ENCODE measurements at regions not wholly inside any gene's neighbourhood (a gene's known extent, or its start where the extent isn't known, plus 50 kb on each side); places are given as distances from the start of the nearest gene placed in this dataset.

GRCh38 chr11:57124505-57124904 lies 57.2 kb upstream of the LRRC55 start:
- DNase-seq, result no peak
- Histone ChIP-seq H3K4me3 (ENCODE audit: low read depth, low read length) (no peak overlapping the region), H3K27me3 (ENCODE audit: control insufficient read depth, insufficient read depth, low read length) (peaks cover 7% of the 10 kb centered on the region), H3K27ac (ENCODE audit: insufficient read depth, low read length, poor library complexity, severe bottlenecking) (no peak overlapping the region), H3K4me1 (ENCODE audit: control insufficient read depth, insufficient read depth, low read length, poor library complexity, severe bottlenecking) (no peaks in the 10 kb centered on the region), H3K36me3 (ENCODE audit: control insufficient read depth, insufficient read depth, low read length) (no peaks in the 10 kb centered on the region), H3K9me3 (ENCODE audit: control insufficient read depth in 2 of 2, low read length in 2 of 2) (no peaks in the 10 kb centered on the region)
- ATAC-seq (ENCODE audit: low read depth in 2 of 2), result no peak
- H3K4me3 Mint-ChIP-seq, result no peak overlapping the region
- peaks cover 11% of the 10 kb centered on the region for H3K27me3 Mint-ChIP-seq
- peaks cover 0 to 3% (median 0%) of the 10 kb centered on the region in 7 donors for H3K9me3 Mint-ChIP-seq
- no peaks in the 10 kb centered on the region for H3K4me1 Mint-ChIP-seq
- no peak overlapping the region for H3K27ac Mint-ChIP-seq
- no peaks in the 10 kb centered on the region for H3K36me3 Mint-ChIP-seq

- Mint-ChIP-seq H3K4me1 (no peaks in the 10 kb centered on the region), H3K4me3 (no peak overlapping the region), H3K27ac (no peak overlapping the region), H3K36me3 (no peaks in the 10 kb centered on the region), H3K9me3 (peaks cover 0 to 3% (median 0%) of the 10 kb centered on the region in 7 donors), H3K27me3 (peaks cover 11% of the 10 kb centered on the region)
- DNase-seq (no peak), ATAC-seq (ENCODE audit: low read depth in 2 of 2) (no peak)
- Histone ChIP-seq H3K4me1 (ENCODE audit: control insufficient read depth, insufficient read depth, low read length, poor library complexity, severe bottlenecking) (no peaks in the 10 kb centered on the region), H3K27ac (ENCODE audit: insufficient read depth, low read length, poor library complexity, severe bottlenecking) (no peak overlapping the region), H3K27me3 (ENCODE audit: control insufficient read depth, insufficient read depth, low read length) (peaks cover 8% of the 10 kb centered on the region), H3K4me3 (ENCODE audit: low read depth, low read length) (no peak overlapping the region), H3K9me3 (ENCODE audit: control insufficient read depth in 2 of 2, low read length in 2 of 2) (no peaks in the 10 kb centered on the region), H3K36me3 (ENCODE audit: control insufficient read depth, insufficient read depth, low read length) (no peaks in the 10 kb centered on the region)
These were observed 56.8 kb upstream of the LRRC55 start for GRCh38 chr11:57124917-57125316.

- Histone ChIP-seq H3K27me3 (ENCODE audit: control insufficient read depth, insufficient read depth, low read length) (peaks cover 9% of the 10 kb centered on the region), H3K4me1 (ENCODE audit: control insufficient read depth, insufficient read depth, low read length, poor library complexity, severe bottlenecking) (no peaks in the 10 kb centered on the region), H3K27ac (ENCODE audit: insufficient read depth, low read length, poor library complexity, severe bottlenecking) (no peak overlapping the region), H3K9me3 (ENCODE audit: control insufficient read depth in 2 of 2, low read length in 2 of 2) (no peaks in the 10 kb centered on the region), H3K36me3 (ENCODE audit: control insufficient read depth, insufficient read depth, low read length) (no peaks in the 10 kb centered on the region), H3K4me3 (ENCODE audit: low read depth, low read length) (no peak overlapping the region)
- H3K4me1 Mint-ChIP-seq, result no peaks in the 10 kb centered on the region
- no peak overlapping the region for H3K4me3 Mint-ChIP-seq
- peaks cover 0 to 3% (median 0%) of the 10 kb centered on the region in 7 donors for H3K9me3 Mint-ChIP-seq
- no peak overlapping the region for H3K27ac Mint-ChIP-seq
- DNase-seq (no peak), ATAC-seq (ENCODE audit: low read depth in 2 of 2) (no peak)
- H3K36me3 Mint-ChIP-seq, result no peaks in the 10 kb centered on the region
- H3K27me3 Mint-ChIP-seq, result peaks cover 24% of the 10 kb centered on the region
These were observed 54.9 kb upstream of the LRRC55 start for GRCh38 chr11:57126766-57127400.

- Histone ChIP-seq H3K27ac (ENCODE audit: insufficient read depth, low read length, poor library complexity, severe bottlenecking) (no peak overlapping the region), H3K9me3 (ENCODE audit: control insufficient read depth in 2 of 2, low read length in 2 of 2) (no peaks in the 10 kb centered on the region), H3K4me1 (ENCODE audit: control insufficient read depth, insufficient read depth, low read length, poor library complexity, severe bottlenecking) (no peaks in the 10 kb centered on the region), H3K27me3 (ENCODE audit: control insufficient read depth, insufficient read depth, low read length) (peaks cover 2% of the 10 kb centered on the region), H3K4me3 (ENCODE audit: low read depth, low read length) (no peak overlapping the region), H3K36me3 (ENCODE audit: control insufficient read depth, insufficient read depth, low read length) (no peaks in the 10 kb centered on the region)
- H3K36me3 Mint-ChIP-seq, result no peaks in the 10 kb centered on the region
- H3K4me1 Mint-ChIP-seq, result no peaks in the 10 kb centered on the region
- ATAC-seq (ENCODE audit: low read depth in 2 of 2), result no peak
- no peak for DNase-seq
- no peak overlapping the region for H3K4me3 Mint-ChIP-seq
- no peak overlapping the region for H3K27ac Mint-ChIP-seq
- H3K9me3 Mint-ChIP-seq, result peaks cover 0 to 2% (median 0%) of the 10 kb centered on the region in 7 donors
- peaks cover 13% of the 10 kb centered on the region for H3K27me3 Mint-ChIP-seq
These were observed 50.5 kb upstream of the LRRC55 start for GRCh38 chr11:57131080-57131790.
